ENCODE measurements at regions not wholly inside any gene's neighbourhood (a gene's known extent, or its start where the extent isn't known, plus 50 kb on each side); places are given as distances from the start of the nearest gene placed in this dataset.

GRCh38 chr9:96122282-96122681 lies 179.7 kb downstream of the HSD17B3 start:
- TF ChIP-seq CTCF (IDR thresholded peaks at IDR 0.05), result no peak
- TF ChIP-seq POLR2A (IDR thresholded peaks at IDR 0.05), result no peak

Data from body of pancreas (tissue), 4 donors.